ENCODE measurements at regions not wholly inside any gene's neighbourhood (a gene's known extent, or its start where the extent isn't known, plus 50 kb on each side); places are given as distances from the start of the nearest gene placed in this dataset.

DNA sequence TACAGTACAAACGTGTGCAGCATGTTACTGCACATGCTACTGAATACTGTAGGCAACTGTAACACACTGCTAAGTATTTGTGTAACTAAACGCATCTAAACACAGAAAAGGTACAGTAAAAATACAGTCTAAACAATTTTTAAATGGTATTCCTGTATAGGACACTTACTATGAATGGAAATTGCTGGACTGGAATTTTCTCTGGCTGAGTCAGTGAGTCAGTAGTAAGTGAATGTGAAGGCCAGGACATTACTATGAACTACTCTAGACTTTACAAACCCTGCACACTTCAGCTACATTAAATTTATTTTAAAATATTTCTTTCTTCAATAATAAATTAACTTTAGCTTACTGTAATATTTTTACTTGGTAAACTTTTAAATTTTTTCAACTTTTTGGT, 225.0 kb upstream of the TENT5A start:
- no peaks in the 10 kb centered on the region for H3K9me3 ChIP-seq (ENCODE audit: control insufficient read depth, insufficient read depth, low read length)
- H3K4me3 ChIP-seq (ENCODE audit: low read length) = no peak overlapping the region
- H3K79me2 ChIP-seq (ENCODE audit: control insufficient read depth, low read length) = no peaks in the 10 kb centered on the region
- no peaks in the 10 kb centered on the region for H4K20me1 ChIP-seq (ENCODE audit: control insufficient read depth, insufficient read depth, low read depth, low read length)
- no peaks in the 10 kb centered on the region for H3K9me2 ChIP-seq (replicated peaks; ENCODE audit: control insufficient read depth, low read length)
- H3K27ac ChIP-seq (ENCODE audit: low read depth, low read length) = no peak overlapping the region
- H3K4me2 ChIP-seq (ENCODE audit: low read length) = no peak overlapping the region
- no peaks in the 10 kb centered on the region for H3K27me3 ChIP-seq (ENCODE audit: control insufficient read depth, low read length)
- no peaks in the 10 kb centered on the region for H3F3A ChIP-seq (ENCODE audit: control insufficient read depth, insufficient read depth)
- H3K4me1 ChIP-seq (ENCODE audit: control insufficient read depth, low read length) = no peaks in the 10 kb centered on the region
- no peak for TF ChIP-seq EZH2phosphoT487 (IDR thresholded peaks at IDR 0.05; ENCODE audit: borderline replicate concordance, low read length)
- TF ChIP-seq, protein P1, sequence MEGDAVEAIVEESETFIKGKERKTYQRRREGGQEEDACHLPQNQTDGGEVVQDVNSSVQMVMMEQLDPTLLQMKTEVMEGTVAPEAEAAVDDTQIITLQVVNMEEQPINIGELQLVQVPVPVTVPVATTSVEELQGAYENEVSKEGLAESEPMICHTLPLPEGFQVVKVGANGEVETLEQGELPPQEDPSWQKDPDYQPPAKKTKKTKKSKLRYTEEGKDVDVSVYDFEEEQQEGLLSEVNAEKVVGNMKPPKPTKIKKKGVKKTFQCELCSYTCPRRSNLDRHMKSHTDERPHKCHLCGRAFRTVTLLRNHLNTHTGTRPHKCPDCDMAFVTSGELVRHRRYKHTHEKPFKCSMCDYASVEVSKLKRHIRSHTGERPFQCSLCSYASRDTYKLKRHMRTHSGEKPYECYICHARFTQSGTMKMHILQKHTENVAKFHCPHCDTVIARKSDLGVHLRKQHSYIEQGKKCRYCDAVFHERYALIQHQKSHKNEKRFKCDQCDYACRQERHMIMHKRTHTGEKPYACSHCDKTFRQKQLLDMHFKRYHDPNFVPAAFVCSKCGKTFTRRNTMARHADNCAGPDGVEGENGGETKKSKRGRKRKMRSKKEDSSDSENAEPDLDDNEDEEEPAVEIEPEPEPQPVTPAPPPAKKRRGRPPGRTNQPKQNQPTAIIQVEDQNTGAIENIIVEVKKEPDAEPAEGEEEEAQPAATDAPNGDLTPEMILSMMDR (IDR thresholded peaks at IDR 0.05; ENCODE audit: low read depth, low read length, poor library complexity, severe bottlenecking) = no peak
- no peaks in the 10 kb centered on the region for H3K36me3 ChIP-seq (ENCODE audit: control insufficient read depth, low read length)

DNA sequence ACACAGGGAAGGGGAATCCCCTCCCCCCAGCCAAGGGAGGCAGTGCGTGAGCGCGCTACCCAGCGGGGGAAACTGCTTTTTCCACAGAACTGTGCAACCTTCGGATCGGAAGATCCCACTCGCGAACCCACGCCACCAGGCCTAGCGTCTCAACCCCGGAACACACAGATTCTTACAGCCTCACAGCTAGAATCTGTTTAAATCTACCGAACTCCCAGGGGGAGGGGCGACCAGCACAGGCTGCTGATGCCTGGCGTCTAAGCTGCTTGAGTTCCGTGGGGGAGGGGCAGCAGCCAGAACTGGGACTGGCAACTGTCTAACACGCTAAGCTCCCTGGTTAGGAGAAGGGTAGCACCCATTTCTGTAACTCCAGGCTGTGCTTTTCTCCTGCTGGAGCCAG, 217.3 kb upstream of the TENT5A start:
- H3K9me2 ChIP-seq (replicated peaks; ENCODE audit: control insufficient read depth, low read length) = no peaks in the 10 kb centered on the region
- no peaks in the 10 kb centered on the region for H4K20me1 ChIP-seq (ENCODE audit: control insufficient read depth, insufficient read depth, low read depth, low read length)
- H3K27me3 ChIP-seq (ENCODE audit: control insufficient read depth, low read length) = no peaks in the 10 kb centered on the region
- H3K79me2 ChIP-seq (ENCODE audit: control insufficient read depth, low read length) = no peaks in the 10 kb centered on the region
- no peak overlapping the region for H3K4me2 ChIP-seq (ENCODE audit: low read length)
- H3K27ac ChIP-seq (ENCODE audit: low read depth, low read length) = no peak overlapping the region
- TF ChIP-seq, protein P1 (IDR thresholded peaks at IDR 0.05; ENCODE audit: low read depth, low read length, poor library complexity, severe bottlenecking) = no peak
- H3F3A ChIP-seq (ENCODE audit: control insufficient read depth, insufficient read depth) = no peaks in the 10 kb centered on the region
- no peaks in the 10 kb centered on the region for H3K4me1 ChIP-seq (ENCODE audit: control insufficient read depth, low read length)
- peaks cover 7% of the 10 kb centered on the region; the same call in 1 of the 2 replicates for H3K9me3 ChIP-seq (ENCODE audit: control insufficient read depth, insufficient read depth, low read length)
- H3K4me3 ChIP-seq (ENCODE audit: low read length) = no peak overlapping the region
- no peaks in the 10 kb centered on the region for H3K36me3 ChIP-seq (ENCODE audit: control insufficient read depth, low read length)

DNA sequence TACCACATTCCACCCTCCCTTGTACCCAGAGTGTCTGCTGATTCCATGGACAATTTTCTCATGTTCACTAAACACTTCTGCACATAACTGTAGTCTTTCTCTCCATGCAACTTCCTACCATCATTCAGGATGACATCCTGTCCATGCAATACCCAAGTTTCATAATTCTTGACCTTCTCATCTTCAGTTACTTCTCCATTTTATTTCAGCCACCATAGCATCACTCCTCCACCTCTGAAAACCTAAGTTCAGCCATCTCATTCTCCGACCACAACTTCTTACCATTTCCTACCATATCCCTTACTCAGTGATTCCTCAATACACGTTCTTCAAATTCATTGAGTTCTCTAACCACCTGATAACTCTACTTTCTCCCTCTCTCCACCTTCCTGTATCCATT, 216.5 kb upstream of the TENT5A start:
- H3K36me3 ChIP-seq (ENCODE audit: control insufficient read depth, low read length) = no peaks in the 10 kb centered on the region
- no peaks in the 10 kb centered on the region for H3K79me2 ChIP-seq (ENCODE audit: control insufficient read depth, low read length)
- no peaks in the 10 kb centered on the region for H4K20me1 ChIP-seq (ENCODE audit: control insufficient read depth, insufficient read depth, low read depth, low read length)
- no peaks in the 10 kb centered on the region for H3K4me1 ChIP-seq (ENCODE audit: control insufficient read depth, low read length)
- H3K4me3 ChIP-seq (ENCODE audit: low read length) = no peak overlapping the region
- no peaks in the 10 kb centered on the region for H3K9me2 ChIP-seq (replicated peaks; ENCODE audit: control insufficient read depth, low read length)
- H3K27ac ChIP-seq (ENCODE audit: low read depth, low read length) = no peak overlapping the region
- H3K9me3 ChIP-seq (ENCODE audit: control insufficient read depth, insufficient read depth, low read length) = peaks cover 7% of the 10 kb centered on the region; the same call in 1 of the 2 replicates
- H3K4me2 ChIP-seq (ENCODE audit: low read length) = no peak overlapping the region
- no peaks in the 10 kb centered on the region for H3F3A ChIP-seq (ENCODE audit: control insufficient read depth, insufficient read depth)
- TF ChIP-seq, protein P1 (IDR thresholded peaks at IDR 0.05; ENCODE audit: low read depth, low read length, poor library complexity, severe bottlenecking) = no peak
- no peak for TF ChIP-seq EZH2phosphoT487 (IDR thresholded peaks at IDR 0.05; ENCODE audit: borderline replicate concordance, low read length)
- H3K27me3 ChIP-seq (ENCODE audit: control insufficient read depth, low read length) = no peaks in the 10 kb centered on the region

DNA sequence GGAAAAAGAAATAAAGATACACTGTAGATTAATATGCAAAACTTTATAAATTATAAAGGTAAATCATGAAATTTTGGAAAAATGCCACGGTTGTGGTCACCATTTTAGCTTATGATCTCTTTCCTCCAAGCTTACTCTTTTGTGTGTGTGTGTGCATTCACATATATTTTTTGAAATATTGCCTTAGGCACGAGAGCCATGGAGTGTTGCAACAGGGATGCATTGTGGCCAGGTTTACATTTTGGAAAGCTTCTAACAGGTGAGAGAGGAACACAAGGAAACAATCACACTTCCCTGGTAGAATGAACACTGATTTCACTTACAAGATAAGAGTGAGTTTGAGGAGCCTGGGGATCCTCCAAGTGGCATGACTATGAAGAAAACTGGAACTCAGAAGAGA, 214.5 kb upstream of the TENT5A start:
- H4K20me1 ChIP-seq (ENCODE audit: control insufficient read depth, insufficient read depth, low read depth, low read length) = no peaks in the 10 kb centered on the region
- no peaks in the 10 kb centered on the region for H3K79me2 ChIP-seq (ENCODE audit: control insufficient read depth, low read length)
- no peak overlapping the region for H3K4me3 ChIP-seq (ENCODE audit: low read length)
- no peak overlapping the region for H3K4me2 ChIP-seq (ENCODE audit: low read length)
- H3K9me3 ChIP-seq (ENCODE audit: control insufficient read depth, insufficient read depth, low read length) = peaks cover 7% of the 10 kb centered on the region; the same call in 1 of the 2 replicates
- TF ChIP-seq, protein P1 (IDR thresholded peaks at IDR 0.05; ENCODE audit: low read depth, low read length, poor library complexity, severe bottlenecking) = no peak
- no peak for TF ChIP-seq EZH2phosphoT487 (IDR thresholded peaks at IDR 0.05; ENCODE audit: borderline replicate concordance, low read length)
- H3F3A ChIP-seq (ENCODE audit: control insufficient read depth, insufficient read depth) = no peaks in the 10 kb centered on the region
- no peaks in the 10 kb centered on the region for H3K27me3 ChIP-seq (ENCODE audit: control insufficient read depth, low read length)
- no peak overlapping the region for H3K27ac ChIP-seq (ENCODE audit: low read depth, low read length)
- no peaks in the 10 kb centered on the region for H3K4me1 ChIP-seq (ENCODE audit: control insufficient read depth, low read length)
- H3K36me3 ChIP-seq (ENCODE audit: control insufficient read depth, low read length) = no peaks in the 10 kb centered on the region
- no peaks in the 10 kb centered on the region for H3K9me2 ChIP-seq (replicated peaks; ENCODE audit: control insufficient read depth, low read length)

All from DOHH2 (cell line).